Left lung (tissue), 4 donors: ENCODE measurements at regions not wholly inside any gene's neighbourhood (a gene's known extent, or its start where the extent isn't known, plus 50 kb on each side); places are given as distances from the start of the nearest gene placed in this dataset.

Source experiments
- ATAC-seq: fragments of 200-7000 bp; cut with Tn5 transposase; one replicate; pipeline ENCODE4 v1.9.1; 2020; ENCODE audit warnings: moderate library complexity
- DNase-seq, 4 donors: peaks; one replicate each; pipeline ENCODE4 v3.0.0-alpha.2; 2013 to 2020
- H3K27ac ChIP-seq, 2 donors: fragments of 200-600 bp; sonication (generic) in 1 of 2; one replicate each; pipeline versions ENCODE4 v1.5.0 to v1.8.0; 2020 to 2021
- H3K27me3 ChIP-seq, 2 donors: fragments of 200-600 bp; sonication (generic) in 1 of 2; one replicate each; pipeline versions ENCODE4 v1.5.0 to v1.8.0; 2020 to 2021
- H3K36me3 ChIP-seq, 2 donors: fragments of 200-600 bp; sonication (generic) in 1 of 2; one replicate each; pipeline versions ENCODE4 v1.5.0 to v1.8.0; 2020 to 2021
- H3K4me1 ChIP-seq, 2 donors: fragments of 200-600 bp; one replicate each; pipeline ENCODE4 v1.8.0; 2021
- H3K4me3 ChIP-seq, 2 donors: fragments of 200-600 bp; sonication (generic) in 1 of 2; one replicate each; pipeline versions ENCODE4 v1.5.0 to v1.8.0; 2020 to 2021; ENCODE audit warnings: mild to moderate bottlenecking in 1 of 2
- H3K9me3 ChIP-seq, 2 donors: fragments of 200-600 bp; sonication (generic) in 1 of 2; one replicate each; pipeline versions ENCODE4 v1.5.0 to v1.8.0; 2020 to 2021
- intact Hi-C, 2 donors: fragments of 100-400 bp; cut with DNase I; formaldehyde crosslinking; loops; one replicate each; pipeline versions ENCODE4 v1.11.2 to v1.14.2; 2022
- TF ChIP-seq, protein P1 (sequence below), 2 donors: fragments of 200-600 bp; sonication (generic) in 1 of 2; IDR thresholded peaks; one replicate each; pipeline versions ENCODE4 v1.5.0 to v1.8.0; 2021; ENCODE audit warnings: antibody characterized with exemption in 2 of 2
- donor health status: DM: no; HTN: yes; CAD: no.
- donor health status: DM: no; HTN: no; CAD: no.

DNA sequence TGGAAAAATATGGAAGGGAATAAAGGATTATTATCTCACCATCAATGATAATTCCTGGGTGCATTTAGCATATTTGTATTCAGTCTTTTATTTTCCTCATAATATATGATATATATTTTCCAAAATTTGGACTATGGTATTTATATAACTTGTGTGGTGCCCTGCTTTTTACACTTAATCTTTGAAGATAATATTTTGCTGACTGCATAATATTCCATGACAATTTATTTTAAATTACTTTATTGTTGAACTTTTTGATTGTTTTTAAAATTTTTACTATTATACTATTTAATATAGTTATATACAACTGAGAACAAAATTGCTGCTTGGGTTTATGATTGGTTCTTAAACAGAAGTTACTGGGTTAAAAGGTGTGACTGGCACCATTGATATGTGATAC lies 212.3 kb downstream of the TTC6 start:
- intact Hi-C loops, result no loop called here
- no peak for DNase-seq
- no peak overlapping the region for H3K4me3 ChIP-seq
- ATAC-seq, result no peak
- H3K27ac ChIP-seq, result no peak overlapping the region
- TF ChIP-seq, protein P1, sequence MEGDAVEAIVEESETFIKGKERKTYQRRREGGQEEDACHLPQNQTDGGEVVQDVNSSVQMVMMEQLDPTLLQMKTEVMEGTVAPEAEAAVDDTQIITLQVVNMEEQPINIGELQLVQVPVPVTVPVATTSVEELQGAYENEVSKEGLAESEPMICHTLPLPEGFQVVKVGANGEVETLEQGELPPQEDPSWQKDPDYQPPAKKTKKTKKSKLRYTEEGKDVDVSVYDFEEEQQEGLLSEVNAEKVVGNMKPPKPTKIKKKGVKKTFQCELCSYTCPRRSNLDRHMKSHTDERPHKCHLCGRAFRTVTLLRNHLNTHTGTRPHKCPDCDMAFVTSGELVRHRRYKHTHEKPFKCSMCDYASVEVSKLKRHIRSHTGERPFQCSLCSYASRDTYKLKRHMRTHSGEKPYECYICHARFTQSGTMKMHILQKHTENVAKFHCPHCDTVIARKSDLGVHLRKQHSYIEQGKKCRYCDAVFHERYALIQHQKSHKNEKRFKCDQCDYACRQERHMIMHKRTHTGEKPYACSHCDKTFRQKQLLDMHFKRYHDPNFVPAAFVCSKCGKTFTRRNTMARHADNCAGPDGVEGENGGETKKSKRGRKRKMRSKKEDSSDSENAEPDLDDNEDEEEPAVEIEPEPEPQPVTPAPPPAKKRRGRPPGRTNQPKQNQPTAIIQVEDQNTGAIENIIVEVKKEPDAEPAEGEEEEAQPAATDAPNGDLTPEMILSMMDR (IDR thresholded peaks at IDR 0.05), result no peak
- H3K36me3 ChIP-seq, result no peaks in the 10 kb centered on the region
- no peaks in the 10 kb centered on the region for H3K27me3 ChIP-seq
- no peaks in the 10 kb centered on the region for H3K4me1 ChIP-seq
- no peaks in the 10 kb centered on the region for H3K9me3 ChIP-seq

DNA sequence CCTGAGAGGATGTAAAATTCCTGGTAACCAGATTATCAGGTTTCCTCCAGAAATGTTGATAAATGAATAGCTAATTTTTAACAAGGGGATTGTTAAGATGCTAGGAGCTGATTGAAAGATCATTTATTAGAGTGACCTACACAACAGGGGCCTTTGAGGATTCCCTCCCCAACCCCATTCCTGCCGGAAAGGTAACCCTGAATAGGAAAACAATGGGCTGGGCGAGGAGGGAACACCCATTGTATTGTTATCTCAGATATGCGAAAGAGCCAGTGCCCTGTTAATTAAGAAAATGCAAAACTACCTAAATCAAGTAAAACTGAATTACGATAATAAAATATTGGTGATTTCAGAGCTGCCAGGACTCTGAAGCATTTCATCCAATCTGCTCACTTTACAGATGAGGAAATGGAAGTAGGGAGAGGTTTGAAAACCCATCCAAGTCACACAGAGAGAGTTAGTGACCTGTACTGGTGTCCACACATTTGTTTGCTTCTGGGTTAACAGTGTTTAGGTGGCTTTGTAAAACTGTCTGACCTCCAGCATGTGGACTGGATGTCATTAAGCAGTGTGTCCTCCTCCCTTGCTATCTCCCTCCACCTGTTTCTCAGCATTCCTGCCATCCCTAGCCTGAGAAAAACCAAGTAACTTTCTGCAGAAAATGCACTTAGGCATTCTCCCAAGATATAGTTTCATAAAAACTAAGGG lies 214.8 kb downstream of the TTC6 start:
- intact Hi-C loops, result no loop called here
- ATAC-seq, result no peak
- Histone ChIP-seq H3K9me3 (no peaks in the 10 kb centered on the region), H3K4me1 (no peaks in the 10 kb centered on the region), H3K27ac (no peak overlapping the region), H3K36me3 (no peaks in the 10 kb centered on the region), H3K27me3 (no peaks in the 10 kb centered on the region), H3K4me3 (no peak overlapping the region)
- TF ChIP-seq, protein P1 (IDR thresholded peaks at IDR 0.05), result no peak
- no peak for DNase-seq

GRCh38 chr14:37813732-37814131 lies 218.3 kb downstream of the TTC6 start:
- H3K4me1 ChIP-seq, result no peaks in the 10 kb centered on the region
- no peak overlapping the region for H3K27ac ChIP-seq
- no peaks in the 10 kb centered on the region for H3K36me3 ChIP-seq
- intact Hi-C loops, result no loop called here
- TF ChIP-seq, protein P1 (IDR thresholded peaks at IDR 0.05), result no peak
- DNase-seq (no peak), ATAC-seq (no peak)
- no peaks in the 10 kb centered on the region for H3K9me3 ChIP-seq
- H3K4me3 ChIP-seq, result no peak overlapping the region
- H3K27me3 ChIP-seq, result no peaks in the 10 kb centered on the region

GRCh38 chr14:37816135-37816534 lies 220.7 kb downstream of the TTC6 start:
- Histone ChIP-seq H3K4me1 (no peaks in the 10 kb centered on the region), H3K27ac (no peak overlapping the region), H3K27me3 (no peaks in the 10 kb centered on the region), H3K9me3 (no peaks in the 10 kb centered on the region), H3K4me3 (no peak overlapping the region), H3K36me3 (no peaks in the 10 kb centered on the region)
- TF ChIP-seq, protein P1 (IDR thresholded peaks at IDR 0.05), result no peak
- intact Hi-C loops, result no loop called here
- DNase-seq (no peak), ATAC-seq (no peak)

GRCh38 chr14:37816743-37817295 lies 221.4 kb downstream of the TTC6 start:
- Histone ChIP-seq H3K27ac (no peak overlapping the region), H3K4me3 (no peak overlapping the region), H3K36me3 (no peaks in the 10 kb centered on the region), H3K4me1 (no peaks in the 10 kb centered on the region), H3K27me3 (no peaks in the 10 kb centered on the region), H3K9me3 (no peaks in the 10 kb centered on the region)
- DNase-seq (no peak), ATAC-seq (no peak)
- intact Hi-C loops, result no loop called here
- TF ChIP-seq, protein P1 (IDR thresholded peaks at IDR 0.05), result no peak
